ENCODE measurements at regions not wholly inside any gene's neighbourhood (a gene's known extent, or its start where the extent isn't known, plus 50 kb on each side); places are given as distances from the start of the nearest gene placed in this dataset.

GRCh38 chr2:240355001-240355891 is 80.2 kb upstream of the GPC1 start:
- peak; percentile 3 for DNase-seq
- Histone ChIP-seq H3K4me1 (peaks cover 17% of the 10 kb centered on the region), H3K36me3 (no peaks in the 10 kb centered on the region), H3K9me3 (peaks cover 2% of the 10 kb centered on the region; the same call in 1 of the 2 replicates), H3K27me3 (no peaks in the 10 kb centered on the region), H3K4me3 (ENCODE audit: low read depth, low read length) (no peak overlapping the region)
- TF ChIP-seq CTCF (IDR thresholded peaks at IDR 0.05; ENCODE audit: low read depth, low read length), result no peak

GRCh38 chr2:240355962-240356361 is 79.5 kb upstream of the GPC1 start:
- no peaks in the 10 kb centered on the region for H3K36me3 ChIP-seq
- peaks cover 13% of the 10 kb centered on the region for H3K4me1 ChIP-seq

GRCh38 chr2:240356700-240357640 is 78.5 kb upstream of the GPC1 start:
- Histone ChIP-seq H3K36me3 (no peaks in the 10 kb centered on the region), H3K4me1 (0 out of 2 replicates have a peak, but pooled peaks cover 6% of the 10 kb centered on the region), H3K9me3 (no peaks in the 10 kb centered on the region), H3K4me3 (ENCODE audit: low read depth, low read length) (no peak overlapping the region), H3K27me3 (no peaks in the 10 kb centered on the region)
- TF ChIP-seq CTCF (IDR thresholded peaks at IDR 0.05; ENCODE audit: low read depth, low read length), result no peak
- no peak for DNase-seq

More at GRCh38 chr2:240355962-240356361, 79.5 kb upstream of the GPC1 start:
- H3K4me3 ChIP-seq (ENCODE audit: low read depth, low read length), result no peak overlapping the region
- H3K9me3 ChIP-seq, result no peaks in the 10 kb centered on the region
- no peaks in the 10 kb centered on the region for H3K27me3 ChIP-seq
- TF ChIP-seq CTCF (IDR thresholded peaks at IDR 0.05; ENCODE audit: low read depth, low read length), result no peak
- peak; percentile 5 for DNase-seq

- Histone ChIP-seq H3K9me3 (no peaks in the 10 kb centered on the region), H3K27me3 (no peaks in the 10 kb centered on the region), H3K36me3 (no peaks in the 10 kb centered on the region), H3K4me3 (ENCODE audit: low read depth, low read length) (no peak overlapping the region), H3K4me1 (0 out of 2 replicates have a peak, but pooled peaks cover under 1% of the 10 kb centered on the region)
- no peak for DNase-seq
- no peak for TF ChIP-seq CTCF (IDR thresholded peaks at IDR 0.05; ENCODE audit: low read depth, low read length)
Observed at GRCh38 chr2:240357641-240358012, 77.8 kb upstream of the GPC1 start.

- Histone ChIP-seq H3K36me3 (no peaks in the 10 kb centered on the region), H3K4me3 (ENCODE audit: low read depth, low read length) (no peak overlapping the region), H3K9me3 (no peaks in the 10 kb centered on the region), H3K4me1 (no peaks in the 10 kb centered on the region), H3K27me3 (no peaks in the 10 kb centered on the region)
- DNase-seq, result peak; percentile 9
- TF ChIP-seq CTCF (IDR thresholded peaks at IDR 0.05; ENCODE audit: low read depth, low read length), result no peak
Observed at GRCh38 chr2:240358080-240358479, 77.4 kb upstream of the GPC1 start.
